Stimulated activated CD8-positive, alpha-beta memory T cell treated with anti-CD3 and anti-CD28 coated beads, Interleukin-4, amount 100 ng/mL, for 1 hour (primary cell): ENCODE measurements at regions not wholly inside any gene's neighbourhood (a gene's known extent, or its start where the extent isn't known, plus 50 kb on each side); places are given as distances from the start of the nearest gene placed in this dataset.

Experiments used
- DNase-seq, 2 donors: peaks; one replicate each; pipeline ENCODE4 v3.0.0-alpha.2; 2020; ENCODE audit warnings: low read depth in 2 of 2, low spot score in 1 of 2

DNA sequence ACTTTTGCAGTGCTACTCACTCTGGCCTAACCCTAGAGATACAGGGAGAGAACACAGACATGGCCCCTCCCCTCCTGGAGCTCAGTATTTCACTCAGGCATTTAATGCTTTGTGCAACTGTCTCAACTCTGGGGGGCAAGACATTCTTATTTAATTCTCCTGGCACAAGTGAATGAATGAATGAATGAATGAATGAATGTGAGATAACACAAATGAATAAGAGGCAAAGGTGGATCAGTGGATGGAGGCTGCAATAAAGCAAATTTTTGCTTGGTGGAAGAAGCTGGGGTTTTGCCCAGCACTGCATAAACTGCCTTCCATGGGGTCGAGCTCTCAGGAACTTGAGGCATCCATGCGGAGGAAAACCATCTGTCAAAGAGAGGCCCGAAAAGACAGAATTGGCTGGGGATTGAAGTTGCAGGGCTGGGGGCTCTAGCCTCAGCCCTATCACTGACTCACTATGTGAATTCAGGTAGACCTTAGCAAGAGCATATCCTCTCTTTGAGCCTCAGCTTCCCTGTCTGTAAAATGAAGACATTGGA, 441.4 kb upstream of the ZMIZ1 start:
- DNase-seq, result no peak

- no peak for DNase-seq
Measured at GRCh38 chr10:78628976-78629375, 439.8 kb upstream of the ZMIZ1 start.

GRCh38 chr10:78629773-78630172, 439.0 kb upstream of the ZMIZ1 start:
- DNase-seq, result no peak

DNA sequence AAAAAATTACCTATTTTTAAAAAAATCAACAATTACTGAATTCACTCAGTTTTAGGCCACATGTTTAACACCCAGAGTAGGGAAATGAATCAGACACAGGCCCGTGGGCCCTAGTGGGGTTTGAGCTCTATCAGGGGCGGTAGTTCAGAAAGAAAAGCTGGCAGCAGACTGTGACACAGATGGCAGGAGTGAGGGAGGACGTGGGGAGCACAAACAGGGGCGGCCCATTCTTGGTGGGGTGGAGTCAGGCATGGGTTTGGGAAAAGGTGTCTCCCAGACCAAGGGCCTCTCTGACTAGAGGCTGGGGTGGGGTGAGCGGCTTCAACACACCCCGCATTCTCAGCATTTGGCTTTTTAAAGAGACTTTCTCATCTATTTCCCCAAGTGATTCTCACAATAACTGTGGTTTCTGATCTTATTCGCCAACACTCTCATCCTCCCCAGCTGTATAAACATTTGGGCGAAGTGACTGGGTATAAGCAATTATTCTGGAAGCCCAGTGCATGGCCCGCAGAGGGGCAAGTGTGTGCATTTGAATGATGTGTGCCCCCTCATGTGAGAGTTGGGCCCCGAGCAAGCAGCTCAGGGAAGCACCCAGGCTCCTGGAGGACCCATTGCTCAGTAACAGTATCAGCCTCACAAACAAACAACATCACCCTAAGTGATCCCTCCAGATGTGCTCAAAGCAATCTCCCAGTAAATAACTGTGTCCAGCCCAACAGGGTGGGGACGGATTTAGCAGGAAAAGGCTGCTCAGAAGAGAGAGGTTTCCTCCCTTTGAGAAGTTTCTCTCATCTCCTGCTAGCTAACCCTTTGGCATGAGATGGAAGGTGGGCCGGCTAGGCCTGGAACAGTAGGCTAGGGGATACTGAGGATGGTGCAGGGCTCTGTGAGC, 437.6 kb upstream of the ZMIZ1 start:
- DNase-seq, result no peak

DNA sequence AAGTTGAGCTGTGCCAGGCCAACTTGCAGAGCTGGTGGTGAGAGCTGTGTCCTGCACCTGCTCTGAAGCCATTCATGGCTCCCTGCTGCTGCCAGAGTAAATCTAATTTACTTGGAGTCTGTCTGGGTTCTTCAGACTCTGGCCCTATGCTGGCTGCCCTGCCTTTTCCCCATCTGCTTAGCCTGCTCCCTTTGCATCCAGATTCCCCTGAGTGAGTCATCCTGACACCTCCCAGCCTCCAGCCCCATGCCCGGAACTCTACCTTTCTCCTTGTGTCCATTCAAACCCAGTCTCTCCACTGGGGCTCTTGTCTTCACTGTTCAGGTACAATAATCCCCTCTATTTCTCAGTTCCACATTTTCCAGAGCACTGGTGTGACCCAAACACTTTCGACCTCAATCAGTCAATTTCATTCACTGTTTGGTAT, 434.4 kb upstream of the ZMIZ1 start:
- DNase-seq, result no peak

DNA sequence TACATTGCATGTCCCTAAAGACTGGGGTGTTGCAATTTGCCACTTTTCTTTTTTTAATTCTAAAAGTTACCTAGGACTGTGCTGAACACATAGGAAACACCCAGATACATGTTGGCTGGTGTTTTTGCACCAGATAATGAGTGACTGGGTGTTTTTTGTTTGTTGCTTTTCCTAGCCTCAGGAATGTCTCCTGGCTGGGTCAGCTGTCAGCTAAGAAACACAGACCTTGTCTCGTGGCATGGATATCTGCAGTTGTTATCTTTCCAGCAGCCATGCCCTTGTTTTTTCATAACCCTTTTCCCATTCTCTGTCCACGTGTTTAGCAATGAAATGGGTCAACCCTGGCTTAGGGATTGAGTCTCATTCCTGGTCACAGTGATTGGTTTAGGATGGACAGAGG, 433.9 kb upstream of the ZMIZ1 start:
- no peak for DNase-seq

GRCh38 chr10:78639629-78640028, 429.1 kb upstream of the ZMIZ1 start:
- no peak for DNase-seq

- DNase-seq, result no peak
Measured at GRCh38 chr10:78640796-78641636, 427.8 kb upstream of the ZMIZ1 start.

DNA sequence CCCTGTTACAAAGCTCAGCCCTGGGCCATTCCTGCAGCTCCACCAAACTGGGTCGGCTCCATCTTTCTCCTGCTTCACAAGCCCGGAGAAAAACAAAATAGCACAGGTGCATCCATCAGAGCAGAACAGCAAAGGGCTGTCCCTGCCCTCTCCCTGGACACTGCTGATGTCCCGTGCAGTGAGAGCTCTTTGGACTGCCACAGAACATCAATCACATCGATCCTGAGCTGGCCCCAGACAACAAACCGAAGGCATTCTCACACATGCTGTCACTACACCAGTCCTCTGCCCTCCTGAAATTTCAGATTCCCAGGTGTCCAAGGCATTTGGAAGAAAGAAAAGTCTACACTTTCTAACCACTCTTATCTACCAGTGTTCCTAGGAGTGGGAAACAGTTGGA, 427.1 kb upstream of the ZMIZ1 start:
- DNase-seq, result no peak

- no peak for DNase-seq
Measured at GRCh38 chr10:78642269-78642816, 426.4 kb upstream of the ZMIZ1 start.

- DNase-seq, result no peak
Measured at GRCh38 chr10:78643513-78643912, 425.3 kb upstream of the ZMIZ1 start.

GRCh38 chr10:78644550-78644949, 424.2 kb upstream of the ZMIZ1 start:
- no peak for DNase-seq

GRCh38 chr10:78645169-78645686, 423.5 kb upstream of the ZMIZ1 start:
- no peak for DNase-seq

- no peak for DNase-seq
Measured at GRCh38 chr10:78645975-78646374, 422.8 kb upstream of the ZMIZ1 start.

DNA sequence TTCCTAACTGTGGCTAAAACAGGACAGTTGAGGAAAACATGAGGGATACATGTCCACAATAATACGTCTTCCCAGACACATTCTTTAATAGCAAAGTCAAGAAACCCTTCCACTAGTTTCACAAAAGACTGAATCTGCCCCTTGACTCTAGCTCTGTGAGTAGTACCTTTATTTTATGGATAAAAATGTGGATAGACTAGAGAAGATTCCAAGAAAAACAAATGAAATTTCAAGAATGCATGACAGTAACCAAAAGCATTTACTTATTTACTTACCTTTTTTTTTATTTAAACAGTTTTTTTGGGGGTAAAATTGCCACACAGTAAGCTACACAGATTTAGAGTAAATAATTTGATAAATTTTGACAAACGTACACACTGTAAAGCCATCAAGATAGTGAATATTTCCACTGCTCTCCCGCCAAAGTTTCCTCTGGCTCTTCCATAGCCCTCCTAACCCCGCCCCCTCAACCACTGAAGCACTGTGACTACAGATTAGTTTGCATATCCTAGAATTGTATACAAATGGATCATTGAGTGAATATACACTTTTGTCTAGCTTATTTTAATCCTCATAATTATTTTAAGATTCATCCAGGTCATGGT, 420.4 kb upstream of the ZMIZ1 start:
- no peak for DNase-seq

- no peak for DNase-seq
Measured at GRCh38 chr10:78649429-78649828, 419.3 kb upstream of the ZMIZ1 start.

DNA sequence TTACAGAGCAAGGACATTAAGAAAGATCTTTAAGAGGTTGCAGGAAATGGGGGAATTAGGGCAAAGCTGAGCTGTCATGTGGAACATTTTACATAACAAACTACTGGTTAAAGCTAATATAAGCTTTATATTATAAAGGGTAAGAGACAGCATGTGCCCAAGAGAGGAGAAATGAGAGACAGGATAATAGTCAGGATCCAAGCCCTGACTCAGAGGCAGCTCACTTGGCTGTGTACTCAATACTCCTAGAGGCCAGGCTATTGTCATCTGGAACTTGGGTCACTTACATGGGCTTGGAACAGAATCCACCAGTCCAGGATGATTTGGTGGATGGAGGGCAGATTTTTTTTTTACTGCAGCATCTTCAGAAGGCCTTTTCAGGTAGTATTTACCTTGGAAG, 418.6 kb upstream of the ZMIZ1 start:
- no peak for DNase-seq

DNA sequence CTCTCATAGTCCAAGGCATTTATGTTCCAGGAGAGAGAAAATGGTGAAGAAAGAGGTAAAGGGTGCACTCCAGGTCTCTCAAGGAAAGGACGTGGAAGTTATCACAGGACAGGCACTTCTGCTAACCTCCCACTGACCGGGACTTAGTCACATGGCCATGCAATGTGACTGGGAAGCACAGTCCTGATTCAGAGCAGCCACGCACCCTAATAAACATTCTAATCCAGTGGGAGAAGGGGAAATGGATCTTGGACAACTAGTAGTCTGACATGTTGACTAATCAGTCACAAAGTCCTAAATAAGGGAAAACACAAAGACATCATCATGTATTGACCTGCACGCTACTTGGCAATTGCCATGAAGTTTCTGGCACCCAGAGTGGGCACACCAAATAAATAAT, 417.5 kb upstream of the ZMIZ1 start:
- DNase-seq, result no peak

- DNase-seq, result no peak
Measured at GRCh38 chr10:78653555-78653954, 415.2 kb upstream of the ZMIZ1 start.

GRCh38 chr10:78654047-78654590, 414.6 kb upstream of the ZMIZ1 start:
- DNase-seq, result no peak

DNA sequence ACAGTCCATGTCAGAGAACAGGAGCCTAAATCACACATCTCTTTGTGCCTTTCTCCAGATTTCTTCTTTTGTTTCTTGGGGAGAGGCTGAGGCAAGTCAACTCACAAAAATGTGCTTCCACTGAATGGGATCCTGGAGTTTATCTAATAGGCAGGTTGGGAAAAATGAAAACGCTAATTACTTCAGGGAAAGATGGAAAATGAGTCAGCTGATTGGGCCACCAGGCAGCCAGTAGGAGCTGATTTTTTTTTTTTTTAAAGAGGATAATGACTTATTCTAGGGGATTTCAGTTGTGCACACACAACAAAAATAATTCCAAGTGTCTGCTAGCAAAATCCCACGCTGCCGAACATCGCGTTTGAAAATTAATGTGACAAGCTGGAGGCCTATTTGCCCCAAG, 412.8 kb upstream of the ZMIZ1 start:
- no peak for DNase-seq
